H9 (cell line): ENCODE measurements at regions not wholly inside any gene's neighbourhood (a gene's known extent, or its start where the extent isn't known, plus 50 kb on each side); places are given as distances from the start of the nearest gene placed in this dataset.

Experiments
- DNase-seq: peaks from one replicate; pipeline ENCODE4 v3.0.0-alpha.2; 2017
- H2AFZ ChIP-seq: one replicate; pipeline ENCODE4 v1.6.1; 2013; ENCODE audit warnings: mild to moderate bottlenecking, low read length, control low read depth, moderate library complexity
- H2AK5ac ChIP-seq: 2 replicates; pipeline ENCODE4 v1.6.1; 2013; ENCODE audit warnings: low read length, control low read depth, mixed read lengths; ENCODE audit not compliant: insufficient read length
- H2BK120ac ChIP-seq: one replicate; pipeline ENCODE4 v1.6.1; 2013; ENCODE audit warnings: low read depth, mild to moderate bottlenecking, low read length, control low read depth, inconsistent platforms; ENCODE audit not compliant: poor library complexity, severe bottlenecking
- H2BK12ac ChIP-seq: 2 replicates; pipeline ENCODE4 v1.6.1; 2013; ENCODE audit warnings: low read length, control low read depth, mixed read lengths, low read depth; ENCODE audit not compliant: insufficient read length
- H2BK15ac ChIP-seq: 2 replicates; pipeline ENCODE4 v1.6.1; 2013; ENCODE audit warnings: low read depth, low read length, control low read depth
- H2BK20ac ChIP-seq: one replicate; pipeline ENCODE4 v1.6.1; 2013; ENCODE audit warnings: low read depth, mild to moderate bottlenecking, low read length, control low read depth, inconsistent platforms; ENCODE audit not compliant: poor library complexity, severe bottlenecking
- H2BK5ac ChIP-seq: 2 replicates; pipeline ENCODE4 v1.6.1; 2013; ENCODE audit warnings: low read length, control low read depth, mixed read lengths; ENCODE audit not compliant: insufficient read length
- H3K14ac ChIP-seq: 2 replicates; pipeline ENCODE4 v1.6.1; 2013; ENCODE audit warnings: low read length, control low read depth; ENCODE audit not compliant: insufficient read depth
- H3K18ac ChIP-seq: 2 replicates; pipeline ENCODE4 v1.6.1; 2013; ENCODE audit warnings: low read depth, mild to moderate bottlenecking, mixed read lengths, low read length, control low read depth; ENCODE audit not compliant: insufficient read length
- H3K23ac ChIP-seq: 2 replicates; pipeline ENCODE4 v1.6.1; 2013; ENCODE audit warnings: low read length, control low read depth, mixed read lengths, low read depth; ENCODE audit not compliant: insufficient read length
- H3K23me2 ChIP-seq: 2 replicates; pipeline ENCODE4 v1.6.1; 2013; ENCODE audit warnings: low read depth, mild to moderate bottlenecking, mixed read lengths, low read length, control low read depth; ENCODE audit not compliant: insufficient read length, poor library complexity, severe bottlenecking
- H3K27ac ChIP-seq: 2 replicates; pipeline ENCODE4 v1.5.1; 2013; ENCODE audit warnings: low read length, control low read depth, mixed read lengths, low read depth; ENCODE audit not compliant: insufficient read length
- H3K27me3 ChIP-seq: 2 replicates; pipeline ENCODE4 v1.6.1; 2013; ENCODE audit warnings: low read length, control low read depth, inconsistent platforms; ENCODE audit not compliant: insufficient read depth
- H3K4ac ChIP-seq: 2 replicates; pipeline ENCODE4 v1.6.1; 2013; ENCODE audit warnings: low read depth, mild to moderate bottlenecking, control low read depth, inconsistent platforms, low read length, moderate library complexity
- H3K4me1 ChIP-seq: 2 replicates; pipeline ENCODE4 v1.6.1; 2013; ENCODE audit warnings: low read length, control low read depth, inconsistent platforms; ENCODE audit not compliant: insufficient read depth
- H3K4me2 ChIP-seq: 2 replicates; pipeline ENCODE4 v1.6.1; 2013; ENCODE audit warnings: low read length, control low read depth, mixed read lengths; ENCODE audit not compliant: insufficient read length, insufficient read depth
- H3K56ac ChIP-seq: 2 replicates; pipeline ENCODE4 v1.6.1; 2013; ENCODE audit warnings: low read depth, mild to moderate bottlenecking, mixed read lengths, low read length, control low read depth; ENCODE audit not compliant: insufficient read length
- H3K79me1 ChIP-seq: 2 replicates; pipeline ENCODE4 v1.6.1; 2013; ENCODE audit warnings: low read depth, mild to moderate bottlenecking, moderate library complexity, low read length, control low read depth, inconsistent platforms; ENCODE audit not compliant: insufficient read depth, poor library complexity, severe bottlenecking
- H3K79me2 ChIP-seq: 2 replicates; pipeline ENCODE4 v1.6.1; 2013; ENCODE audit warnings: low read length, control low read depth, inconsistent platforms; ENCODE audit not compliant: insufficient read depth
- H3K9ac ChIP-seq: 2 replicates; pipeline ENCODE4 v1.6.1; 2013; ENCODE audit warnings: low read length, control low read depth, mixed read lengths; ENCODE audit not compliant: insufficient read length; ENCODE audit errors: extremely low read depth
- H3K9me3 ChIP-seq: one replicate; pipeline ENCODE4 v1.6.1; 2013; ENCODE audit warnings: low read depth, low read length, inconsistent platforms; ENCODE audit not compliant: control insufficient read depth
- H3T11ph ChIP-seq: one replicate; pipeline ENCODE4 v1.6.1; 2013; ENCODE audit warnings: mild to moderate bottlenecking, low read length, control low read depth, inconsistent platforms
- H4K20me1 ChIP-seq: one replicate; pipeline ENCODE4 v1.6.1; 2013; ENCODE audit not compliant: control insufficient read depth, insufficient read length, insufficient read depth
- H4K5ac ChIP-seq: 2 replicates; pipeline ENCODE4 v1.6.1; 2013; ENCODE audit warnings: low read depth, mild to moderate bottlenecking, mixed read lengths, low read length, control low read depth; ENCODE audit not compliant: insufficient read length
- H4K8ac ChIP-seq: replicated peaks from 2 replicates; pipeline ENCODE4 v1.6.1; 2013; ENCODE audit warnings: low read length, control low read depth, mixed read lengths, low read depth; ENCODE audit not compliant: insufficient read length
- H4K91ac ChIP-seq: 2 replicates; pipeline ENCODE4 v1.6.1; 2013; ENCODE audit warnings: low read depth, mild to moderate bottlenecking, moderate library complexity, mixed read lengths, low read length, control low read depth; ENCODE audit not compliant: insufficient read length
- H3K27ac Mint-ChIP-seq, 3 experiments: 2 replicates in 2 of 3; 3 replicates in 1 of 3; pipeline ENCODE4 v1.8.0; 2020 to 2021; ENCODE audit warnings: mixed read lengths in 3 of 3, mild to moderate bottlenecking in 1 of 3, moderate library complexity in 1 of 3
- H3K27me3 Mint-ChIP-seq: 2 replicates; pipeline ENCODE4 v1.8.0; 2021; ENCODE audit warnings: low read depth, mild to moderate bottlenecking, moderate library complexity, mixed read lengths
- H3K36me3 Mint-ChIP-seq, 3 experiments: 2 replicates in 2 of 3; 3 replicates in 1 of 3; pipeline ENCODE4 v1.8.0; 2020 to 2021; ENCODE audit warnings: low read depth in 3 of 3, mixed read lengths in 3 of 3; ENCODE audit not compliant: insufficient read depth in 1 of 3
- H3K4me1 Mint-ChIP-seq, 2 experiments: 2 replicates each; pipeline ENCODE4 v1.8.0; 2020; ENCODE audit warnings: mixed read lengths in 2 of 2
- H3K4me3 Mint-ChIP-seq, 2 experiments: 2 replicates in 1 of 2; 3 replicates in 1 of 2; pipeline ENCODE4 v1.8.0; 2020 to 2021; ENCODE audit warnings: mild to moderate bottlenecking in 2 of 2, mixed read lengths in 2 of 2, moderate library complexity in 1 of 2
- H3K9me3 Mint-ChIP-seq, 2 experiments: 2 replicates in 1 of 2; 3 replicates in 1 of 2; pipeline ENCODE4 v1.8.0; 2020; ENCODE audit warnings: mild to moderate bottlenecking in 2 of 2, mixed read lengths in 2 of 2, moderate library complexity in 1 of 2
- WGBS: extraction: QIAGEN DNeasy Blood & Tissue Kit; methylation state at CpG from one replicate; pipeline ENCODE4 v1.1.7; 2013; ENCODE audit warnings: missing lambda C conversion rate, low lambda C conversion rate, mixed read lengths; ENCODE audit not compliant: insufficient read length; ENCODE audit errors: extremely low coverage; 5-methylcytosine and 5-hydroxymethylcytosine counted together
- TF ChIP-seq, protein P1 (sequence below): fragments of 200-600 bp; sonication (generic); conservative IDR thresholded peaks from 3 replicates; pipeline ENCODE4 v1.8.0; 2021; ENCODE audit warnings: antibody characterized with exemption, mild to moderate bottlenecking

- no peaks in the 10 kb centered on the region for H3K23me2 ChIP-seq
- TF ChIP-seq, protein P1, sequence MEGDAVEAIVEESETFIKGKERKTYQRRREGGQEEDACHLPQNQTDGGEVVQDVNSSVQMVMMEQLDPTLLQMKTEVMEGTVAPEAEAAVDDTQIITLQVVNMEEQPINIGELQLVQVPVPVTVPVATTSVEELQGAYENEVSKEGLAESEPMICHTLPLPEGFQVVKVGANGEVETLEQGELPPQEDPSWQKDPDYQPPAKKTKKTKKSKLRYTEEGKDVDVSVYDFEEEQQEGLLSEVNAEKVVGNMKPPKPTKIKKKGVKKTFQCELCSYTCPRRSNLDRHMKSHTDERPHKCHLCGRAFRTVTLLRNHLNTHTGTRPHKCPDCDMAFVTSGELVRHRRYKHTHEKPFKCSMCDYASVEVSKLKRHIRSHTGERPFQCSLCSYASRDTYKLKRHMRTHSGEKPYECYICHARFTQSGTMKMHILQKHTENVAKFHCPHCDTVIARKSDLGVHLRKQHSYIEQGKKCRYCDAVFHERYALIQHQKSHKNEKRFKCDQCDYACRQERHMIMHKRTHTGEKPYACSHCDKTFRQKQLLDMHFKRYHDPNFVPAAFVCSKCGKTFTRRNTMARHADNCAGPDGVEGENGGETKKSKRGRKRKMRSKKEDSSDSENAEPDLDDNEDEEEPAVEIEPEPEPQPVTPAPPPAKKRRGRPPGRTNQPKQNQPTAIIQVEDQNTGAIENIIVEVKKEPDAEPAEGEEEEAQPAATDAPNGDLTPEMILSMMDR: no peak
- H3K9me3 Mint-ChIP-seq: peaks cover 8% of the 10 kb centered on the region in 2 experiments; a peak in 4 of 5 replicates
- no peak overlapping the region for H3K14ac ChIP-seq
- no peak overlapping the region for H3T11ph ChIP-seq
- DNase-seq: no peak
- no peaks in the 10 kb centered on the region for H4K20me1 ChIP-seq
- H4K8ac ChIP-seq: no peak overlapping the region
- H3K36me3 Mint-ChIP-seq: peaks cover 2 to 5% (median 2%) of the 10 kb centered on the region in 3 experiments; a peak in 2 of 7 replicates
- no peaks in the 10 kb centered on the region for H3K9me3 ChIP-seq
- peak overlapping the region; percentile 7; the same call in 1 of the 2 replicates for H2BK15ac ChIP-seq
- no peak overlapping the region for H3K56ac ChIP-seq
- H2BK5ac ChIP-seq: no peak overlapping the region
- H3K27me3 Mint-ChIP-seq: peaks cover 2% of the 10 kb centered on the region
- no CpG with 5 or more reads among the region's 19 CpGs for WGBS
- no peak overlapping the region for H2BK120ac ChIP-seq
- H3K27me3 ChIP-seq: no peaks in the 10 kb centered on the region
- H3K27ac Mint-ChIP-seq: peak overlapping the region in 1 of 3 experiments; percentile 81; a peak in 1 of 7 replicates
- no peak overlapping the region for H3K18ac ChIP-seq
- no peaks in the 10 kb centered on the region; the same call in 1 of the 2 replicates for H3K4me1 ChIP-seq
- no peak overlapping the region for H4K5ac ChIP-seq
- H3K4me1 Mint-ChIP-seq: peaks cover 4 to 10% of the 10 kb centered on the region in 2 experiments; a peak in 2 of 4 replicates
- H3K4me2 ChIP-seq: no peak overlapping the region
- H2AFZ ChIP-seq: no peak overlapping the region
- H2AK5ac ChIP-seq: no peak overlapping the region
- no peak overlapping the region for H3K23ac ChIP-seq
- no peak overlapping the region for H4K91ac ChIP-seq
- no peak overlapping the region for H2BK12ac ChIP-seq
- no peak overlapping the region for H3K27ac ChIP-seq
- H3K4ac ChIP-seq: no peak overlapping the region
- H3K79me2 ChIP-seq: no peaks in the 10 kb centered on the region
- H3K79me1 ChIP-seq: no peaks in the 10 kb centered on the region
- H3K9ac ChIP-seq: no peak overlapping the region
- no peak overlapping the region for H2BK20ac ChIP-seq
- no peak overlapping the region; a peak in 1 of 5 replicates for H3K4me3 Mint-ChIP-seq
These were observed 246.6 kb downstream of the EIPR1 start for GRCh38 chr2:3130889-3131635.
